ENCODE measurements at regions not wholly inside any gene's neighbourhood (a gene's known extent, or its start where the extent isn't known, plus 50 kb on each side); places are given as distances from the start of the nearest gene placed in this dataset.

GRCh38 chr10:62616885-62617590 is 187.5 kb upstream of the ADO start:
- TF ChIP-seq POLR2A (IDR thresholded peaks at IDR 0.05; ENCODE audit: low read depth, low read length) (no peak), TAF1 (IDR thresholded peaks at IDR 0.05; ENCODE audit: low read depth, low read length) (no peak), POU2F2 (IDR thresholded peaks at IDR 0.05; ENCODE audit: low read depth, low read length) (no peak)

All from GM12891 (cell line).